Osteoblast (primary cell): ENCODE measurements at regions not wholly inside any gene's neighbourhood (a gene's known extent, or its start where the extent isn't known, plus 50 kb on each side); places are given as distances from the start of the nearest gene placed in this dataset.

Experiments used
- DNase-seq: peaks from one replicate; pipeline ENCODE4 v3.0.0; 2011; ENCODE audit warnings: low spot score, mixed read lengths; ENCODE audit not compliant: insufficient read length; ENCODE audit errors: missing footprints
- H2AFZ ChIP-seq: 2 replicates; pipeline ENCODE4 v1.6.0; 2011; ENCODE audit warnings: mild to moderate bottlenecking, low read length
- H3K27ac ChIP-seq: 2 replicates; pipeline ENCODE4 v1.5.1; 2011; ENCODE audit warnings: mild to moderate bottlenecking, low read depth, low read length, moderate library complexity
- H3K27me3 ChIP-seq: 2 replicates; pipeline ENCODE4 v1.6.0; 2012; ENCODE audit warnings: mild to moderate bottlenecking, control low read depth, inconsistent platforms, low read length, moderate library complexity; ENCODE audit not compliant: insufficient read depth
- H3K36me3 ChIP-seq: 2 replicates; pipeline ENCODE4 v1.5.1; 2011; ENCODE audit warnings: mild to moderate bottlenecking, low read length, control low read depth, moderate library complexity; ENCODE audit not compliant: insufficient read depth
- H3K4me1 ChIP-seq: 2 replicates; pipeline ENCODE4 v1.5.1; 2011; ENCODE audit warnings: mild to moderate bottlenecking, low read length, control low read depth, moderate library complexity; ENCODE audit not compliant: insufficient read depth
- H3K4me2 ChIP-seq: 2 replicates; pipeline ENCODE4 v1.6.0; 2011; ENCODE audit warnings: mild to moderate bottlenecking, low read length; ENCODE audit not compliant: insufficient read depth
- H3K4me3 ChIP-seq: fragments of 200-600 bp; sonication (generic); 3 replicates; pipeline ENCODE4 v1.5.1; 2012; ENCODE audit warnings: mild to moderate bottlenecking, low read length, inconsistent platforms; ENCODE audit not compliant: insufficient read depth
- H3K79me2 ChIP-seq: 2 replicates; pipeline ENCODE4 v1.6.0; 2012; ENCODE audit warnings: mild to moderate bottlenecking, low read length, control low read depth, inconsistent platforms; ENCODE audit not compliant: insufficient read depth
- H3K9me3 ChIP-seq: 2 replicates; pipeline ENCODE4 v1.5.1; 2011; ENCODE audit warnings: low read depth, low read length, control low read depth
- H4K20me1 ChIP-seq: 2 replicates; pipeline ENCODE4 v1.6.0; 2012; ENCODE audit warnings: mild to moderate bottlenecking, low read length, control low read depth; ENCODE audit not compliant: insufficient read depth
- TF ChIP-seq, protein P1 (sequence below): IDR thresholded peaks from 2 replicates; pipeline ENCODE4 v1.5.1; 2011; ENCODE audit warnings: mild to moderate bottlenecking, low read depth, low read length, moderate library complexity; ENCODE audit errors: extremely low read depth

DNA sequence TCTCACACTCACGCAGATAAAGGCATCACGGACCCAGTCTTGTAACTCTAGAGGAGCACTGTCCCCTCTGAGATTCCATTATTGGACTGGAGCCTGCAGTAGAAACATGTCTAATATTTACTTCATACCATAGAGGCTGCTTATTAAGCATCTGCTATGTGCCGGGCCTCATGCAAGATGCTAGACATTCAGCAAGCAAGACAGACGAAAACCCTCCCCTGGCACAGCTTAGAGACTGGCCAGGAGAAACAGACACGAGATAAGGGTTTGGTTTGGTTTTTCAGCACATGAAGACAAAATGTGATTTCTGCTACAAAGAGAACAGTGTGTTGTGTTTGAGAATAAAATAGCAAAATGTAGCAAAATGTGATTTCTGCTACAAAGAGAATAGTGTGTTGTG is 719.2 kb downstream of the MED13L start:
- H3K9me3 ChIP-seq, result no peaks in the 10 kb centered on the region
- TF ChIP-seq, protein P1, sequence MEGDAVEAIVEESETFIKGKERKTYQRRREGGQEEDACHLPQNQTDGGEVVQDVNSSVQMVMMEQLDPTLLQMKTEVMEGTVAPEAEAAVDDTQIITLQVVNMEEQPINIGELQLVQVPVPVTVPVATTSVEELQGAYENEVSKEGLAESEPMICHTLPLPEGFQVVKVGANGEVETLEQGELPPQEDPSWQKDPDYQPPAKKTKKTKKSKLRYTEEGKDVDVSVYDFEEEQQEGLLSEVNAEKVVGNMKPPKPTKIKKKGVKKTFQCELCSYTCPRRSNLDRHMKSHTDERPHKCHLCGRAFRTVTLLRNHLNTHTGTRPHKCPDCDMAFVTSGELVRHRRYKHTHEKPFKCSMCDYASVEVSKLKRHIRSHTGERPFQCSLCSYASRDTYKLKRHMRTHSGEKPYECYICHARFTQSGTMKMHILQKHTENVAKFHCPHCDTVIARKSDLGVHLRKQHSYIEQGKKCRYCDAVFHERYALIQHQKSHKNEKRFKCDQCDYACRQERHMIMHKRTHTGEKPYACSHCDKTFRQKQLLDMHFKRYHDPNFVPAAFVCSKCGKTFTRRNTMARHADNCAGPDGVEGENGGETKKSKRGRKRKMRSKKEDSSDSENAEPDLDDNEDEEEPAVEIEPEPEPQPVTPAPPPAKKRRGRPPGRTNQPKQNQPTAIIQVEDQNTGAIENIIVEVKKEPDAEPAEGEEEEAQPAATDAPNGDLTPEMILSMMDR, result no peak
- H3K36me3 ChIP-seq, result no peaks in the 10 kb centered on the region
- DNase-seq, result no peak
- H3K27ac ChIP-seq, result no peak overlapping the region
- H3K27me3 ChIP-seq, result no peaks in the 10 kb centered on the region
- H2AFZ ChIP-seq, result no peak overlapping the region
- no peaks in the 10 kb centered on the region for H4K20me1 ChIP-seq
- H3K4me3 ChIP-seq, result no peak overlapping the region
- no peaks in the 10 kb centered on the region for H3K79me2 ChIP-seq
- no peaks in the 10 kb centered on the region for H3K4me1 ChIP-seq
- H3K4me2 ChIP-seq, result no peak overlapping the region

DNA sequence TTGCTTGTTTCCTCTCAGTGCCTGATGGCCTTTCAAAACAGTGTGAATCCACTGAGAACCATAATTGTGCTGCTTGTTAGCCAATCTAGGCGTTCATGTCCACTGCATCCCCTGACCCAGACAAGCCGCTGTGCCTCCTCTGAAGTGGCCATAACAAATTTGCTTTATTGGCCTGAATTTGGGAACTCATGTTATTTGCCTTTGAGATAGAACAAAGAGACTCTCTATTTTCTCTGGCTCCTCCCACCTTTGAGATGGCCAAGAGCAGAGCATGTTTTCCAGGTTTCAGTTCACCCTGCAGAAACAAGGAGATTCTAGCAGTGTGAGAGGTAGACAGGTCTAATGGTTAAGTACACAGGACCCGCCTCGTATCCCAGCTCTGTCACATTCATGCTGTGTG is 723.9 kb downstream of the MED13L start:
- Histone ChIP-seq H3K27me3 (no peaks in the 10 kb centered on the region), H3K4me2 (no peak overlapping the region), H3K4me3 (no peak overlapping the region), H3K9me3 (no peaks in the 10 kb centered on the region), H3K79me2 (no peaks in the 10 kb centered on the region), H2AFZ (no peak overlapping the region), H3K4me1 (no peaks in the 10 kb centered on the region), H3K27ac (no peak overlapping the region), H4K20me1 (no peaks in the 10 kb centered on the region), H3K36me3 (no peaks in the 10 kb centered on the region)
- no peak for DNase-seq
- TF ChIP-seq, protein P1, result no peak

DNA sequence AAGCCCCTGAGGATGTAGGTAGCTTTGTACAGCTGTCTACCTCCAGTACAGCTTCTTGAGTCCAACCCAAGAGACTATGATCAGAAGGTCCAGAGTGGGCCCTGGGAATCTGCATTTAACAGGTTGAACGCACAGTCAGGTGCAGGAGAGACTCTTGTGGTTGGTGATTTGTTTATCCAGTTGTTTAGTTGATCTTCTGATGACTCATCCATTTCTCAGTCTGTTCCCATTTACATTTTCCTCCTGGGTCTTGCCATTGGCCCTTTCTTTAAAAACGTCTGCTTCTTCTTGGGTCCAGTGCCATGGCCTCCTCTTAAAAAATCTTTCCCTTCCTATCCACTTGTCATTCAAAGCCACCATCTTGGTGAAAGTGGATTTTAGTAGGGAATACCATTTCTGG is 734.2 kb downstream of the MED13L start:
- no peak for DNase-seq
- Histone ChIP-seq H3K27me3 (no peaks in the 10 kb centered on the region), H3K9me3 (no peaks in the 10 kb centered on the region), H3K4me1 (no peaks in the 10 kb centered on the region), H3K27ac (no peak overlapping the region), H3K79me2 (no peaks in the 10 kb centered on the region), H3K4me3 (no peak overlapping the region), H2AFZ (no peak overlapping the region), H4K20me1 (no peaks in the 10 kb centered on the region), H3K36me3 (no peaks in the 10 kb centered on the region), H3K4me2 (no peak overlapping the region)
- TF ChIP-seq, protein P1, result no peak

DNA sequence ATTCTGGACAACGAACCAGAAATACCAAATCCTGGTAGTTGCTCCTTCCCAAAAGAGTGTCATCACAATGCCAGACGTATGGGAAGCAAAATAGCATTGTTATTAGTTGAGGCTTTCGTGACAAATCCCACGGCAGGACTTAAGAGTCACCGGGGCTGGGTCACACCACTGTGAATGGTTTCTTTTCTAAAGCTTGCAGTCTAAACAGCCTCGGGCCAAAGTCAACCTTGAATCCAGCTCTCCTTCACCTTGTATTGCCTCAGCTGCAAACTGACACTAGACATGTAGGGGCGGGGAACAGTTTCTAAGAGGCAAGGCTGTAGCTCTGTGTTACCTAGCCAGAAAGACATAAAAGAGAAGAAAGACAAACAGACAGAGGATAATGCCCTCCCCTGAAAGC is 734.8 kb downstream of the MED13L start:
- Histone ChIP-seq H3K27ac (no peak overlapping the region), H4K20me1 (no peaks in the 10 kb centered on the region), H3K36me3 (no peaks in the 10 kb centered on the region), H3K27me3 (no peaks in the 10 kb centered on the region), H3K4me3 (no peak overlapping the region), H3K4me1 (no peaks in the 10 kb centered on the region), H3K79me2 (no peaks in the 10 kb centered on the region), H3K9me3 (no peaks in the 10 kb centered on the region), H3K4me2 (no peak overlapping the region), H2AFZ (no peak overlapping the region)
- DNase-seq, result no peak
- TF ChIP-seq, protein P1, result no peak
